ENCODE measurements at regions not wholly inside any gene's neighbourhood (a gene's known extent, or its start where the extent isn't known, plus 50 kb on each side); places are given as distances from the start of the nearest gene placed in this dataset.

- TF ChIP-seq TAF1 (IDR thresholded peaks at IDR 0.05; ENCODE audit: borderline replicate concordance, insufficient read depth, low read length), result no peak
- TF ChIP-seq POLR2AphosphoS5 (IDR thresholded peaks at IDR 0.05; ENCODE audit: low read depth, low read length), result no peak
Measured at GRCh38 chr14:39977198-39977597, 545.0 kb upstream of the FBXO33 start.

All from PFSK-1 (cell line).